ENCODE measurements at regions not wholly inside any gene's neighbourhood (a gene's known extent, or its start where the extent isn't known, plus 50 kb on each side); places are given as distances from the start of the nearest gene placed in this dataset.

DNA sequence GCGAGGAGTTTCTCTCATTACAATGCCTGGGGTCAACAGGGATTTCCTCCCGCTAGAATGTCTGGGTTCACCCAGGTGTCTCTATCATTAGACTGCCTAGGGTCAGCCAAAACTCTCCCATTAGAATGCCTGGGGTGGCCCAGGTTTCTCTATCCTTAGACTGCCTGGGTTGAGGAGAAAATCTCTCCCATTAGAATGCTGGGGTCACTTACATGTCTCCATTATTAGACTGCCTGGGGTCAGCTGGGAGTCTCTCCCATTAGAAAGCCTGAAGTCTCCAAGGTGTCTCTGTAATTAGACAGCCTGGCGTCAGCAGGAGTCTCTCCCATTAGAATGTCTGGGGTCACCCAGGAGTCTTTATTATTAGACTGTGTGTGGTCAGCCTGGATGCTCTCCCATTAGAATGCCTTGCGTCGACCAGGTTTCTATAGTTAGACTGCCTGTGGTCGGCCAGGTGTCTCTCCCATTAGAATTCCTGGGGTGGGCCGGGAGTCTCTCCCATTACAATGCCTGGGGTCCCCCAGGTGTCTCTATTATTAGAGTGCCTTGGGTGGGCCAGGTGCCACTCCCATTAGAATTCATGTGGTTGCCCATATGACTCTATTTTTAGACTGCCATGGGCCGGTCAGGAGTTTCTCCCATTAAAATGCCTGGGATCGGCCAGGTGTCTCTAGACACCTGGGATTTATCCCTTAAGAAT is 2272.1 kb downstream of the TP53TG3F start:
- no peak overlapping the region for H3K27ac ChIP-seq
- no peak overlapping the region for H3K9ac ChIP-seq
- H3K36me3 ChIP-seq (ENCODE audit: insufficient read depth), result no peaks in the 10 kb centered on the region
- no peaks in the 10 kb centered on the region for H3K27me3 ChIP-seq (ENCODE audit: insufficient read depth, low read depth)
- no peak overlapping the region for H3K4me2 ChIP-seq
- H3K4me1 ChIP-seq (ENCODE audit: low read depth, poor library complexity, severe bottlenecking), result no peaks in the 10 kb centered on the region
- TF ChIP-seq, protein P1, sequence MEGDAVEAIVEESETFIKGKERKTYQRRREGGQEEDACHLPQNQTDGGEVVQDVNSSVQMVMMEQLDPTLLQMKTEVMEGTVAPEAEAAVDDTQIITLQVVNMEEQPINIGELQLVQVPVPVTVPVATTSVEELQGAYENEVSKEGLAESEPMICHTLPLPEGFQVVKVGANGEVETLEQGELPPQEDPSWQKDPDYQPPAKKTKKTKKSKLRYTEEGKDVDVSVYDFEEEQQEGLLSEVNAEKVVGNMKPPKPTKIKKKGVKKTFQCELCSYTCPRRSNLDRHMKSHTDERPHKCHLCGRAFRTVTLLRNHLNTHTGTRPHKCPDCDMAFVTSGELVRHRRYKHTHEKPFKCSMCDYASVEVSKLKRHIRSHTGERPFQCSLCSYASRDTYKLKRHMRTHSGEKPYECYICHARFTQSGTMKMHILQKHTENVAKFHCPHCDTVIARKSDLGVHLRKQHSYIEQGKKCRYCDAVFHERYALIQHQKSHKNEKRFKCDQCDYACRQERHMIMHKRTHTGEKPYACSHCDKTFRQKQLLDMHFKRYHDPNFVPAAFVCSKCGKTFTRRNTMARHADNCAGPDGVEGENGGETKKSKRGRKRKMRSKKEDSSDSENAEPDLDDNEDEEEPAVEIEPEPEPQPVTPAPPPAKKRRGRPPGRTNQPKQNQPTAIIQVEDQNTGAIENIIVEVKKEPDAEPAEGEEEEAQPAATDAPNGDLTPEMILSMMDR (conservative IDR thresholded peaks at IDR 0.05; ENCODE audit: low read depth, low read length), result no peak
- H4K20me1 ChIP-seq (ENCODE audit: insufficient read depth), result no peaks in the 10 kb centered on the region
- no peak overlapping the region for H3K4me3 ChIP-seq (IDR thresholded peaks at IDR 0.05; ENCODE audit: insufficient read depth, low read depth, low read length)
- H2AFZ ChIP-seq (ENCODE audit: low read depth), result no peak overlapping the region
- H3K79me2 ChIP-seq (ENCODE audit: insufficient read depth, low read depth), result no peaks in the 10 kb centered on the region

DNA sequence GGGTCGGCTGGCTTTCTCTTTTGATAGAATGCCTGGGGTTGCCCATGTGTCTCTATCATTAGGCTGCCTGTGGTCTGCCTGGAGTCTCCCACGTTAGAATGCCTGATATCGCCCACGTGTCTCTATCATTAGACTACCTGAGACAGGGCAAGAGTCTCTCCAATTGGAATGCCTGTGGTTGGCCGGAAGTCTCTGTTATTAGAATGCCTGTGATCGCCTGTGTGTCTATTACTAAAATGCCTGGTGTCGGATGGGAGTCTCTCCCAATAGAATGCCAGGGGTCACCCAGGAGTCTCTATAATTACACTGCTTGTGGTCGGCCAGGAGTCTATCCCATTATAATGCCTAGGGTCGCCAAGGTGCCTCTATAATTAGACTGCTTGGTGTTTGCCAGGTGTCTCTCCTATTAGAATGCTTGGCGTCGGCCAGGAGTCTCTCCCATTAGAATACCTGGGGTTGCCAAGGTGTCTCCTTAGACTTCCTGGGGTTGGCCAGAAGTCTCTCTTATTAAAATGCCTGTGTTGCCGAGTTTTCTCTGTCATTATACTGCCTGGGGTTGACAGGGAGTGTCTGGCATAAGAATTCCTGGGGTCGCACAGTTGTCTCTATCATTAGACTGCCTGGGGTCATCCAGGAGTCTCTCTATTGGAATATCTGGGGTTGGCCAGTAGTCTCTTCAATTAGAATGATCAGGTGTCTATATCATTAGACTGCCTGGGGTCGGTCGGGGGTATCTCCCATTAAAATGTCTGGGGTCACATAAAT is 2272.8 kb downstream of the TP53TG3F start:
- TF ChIP-seq, protein P1 (conservative IDR thresholded peaks at IDR 0.05; ENCODE audit: low read depth, low read length), result no peak
- Histone ChIP-seq H2AFZ (ENCODE audit: low read depth) (no peak overlapping the region), H3K9ac (no peak overlapping the region), H3K4me3 (IDR thresholded peaks at IDR 0.05; ENCODE audit: insufficient read depth, low read depth, low read length) (no peak overlapping the region), H4K20me1 (ENCODE audit: insufficient read depth) (no peaks in the 10 kb centered on the region), H3K27me3 (ENCODE audit: insufficient read depth, low read depth) (no peaks in the 10 kb centered on the region), H3K79me2 (ENCODE audit: insufficient read depth, low read depth) (no peaks in the 10 kb centered on the region), H3K4me2 (no peak overlapping the region), H3K4me1 (ENCODE audit: low read depth, poor library complexity, severe bottlenecking) (no peaks in the 10 kb centered on the region), H3K27ac (no peak overlapping the region), H3K36me3 (ENCODE audit: insufficient read depth) (no peaks in the 10 kb centered on the region)

DNA sequence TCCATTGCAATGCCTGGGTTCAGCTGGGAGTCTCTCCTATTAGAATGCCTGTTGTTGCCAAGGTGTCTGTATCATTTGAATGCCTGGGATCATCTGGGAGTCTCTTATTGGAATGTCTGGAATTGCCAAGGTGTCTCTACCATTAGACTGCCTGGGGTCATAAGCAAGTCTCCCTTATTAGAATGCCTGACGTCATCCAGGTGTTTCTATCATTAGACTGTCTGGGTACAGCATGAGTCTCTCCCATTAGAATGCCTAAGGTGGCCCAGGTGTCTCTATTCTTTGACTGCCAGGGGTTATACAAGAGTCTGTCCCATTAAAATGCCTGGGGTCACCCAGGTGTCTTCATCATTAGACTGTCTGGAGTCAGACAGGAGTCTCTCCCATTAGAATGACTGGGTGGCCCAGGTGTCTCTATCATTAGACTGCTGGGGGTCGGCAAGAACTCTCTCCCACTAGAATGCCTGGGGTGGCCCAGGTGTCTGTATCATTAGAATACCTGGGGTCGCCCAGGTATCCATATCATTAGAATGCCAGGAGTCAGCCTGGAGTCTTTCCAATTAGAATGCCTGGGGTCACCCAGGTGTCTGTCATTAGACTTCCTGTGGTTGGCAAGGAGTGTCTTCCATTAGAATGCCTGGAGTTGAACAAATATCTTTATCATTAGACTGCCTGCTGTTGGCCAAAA is 2274.0 kb downstream of the TP53TG3F start:
- TF ChIP-seq, protein P1 (conservative IDR thresholded peaks at IDR 0.05; ENCODE audit: low read depth, low read length), result no peak
- Histone ChIP-seq H3K79me2 (ENCODE audit: insufficient read depth, low read depth) (no peaks in the 10 kb centered on the region), H3K4me3 (IDR thresholded peaks at IDR 0.05; ENCODE audit: insufficient read depth, low read depth, low read length) (no peak overlapping the region), H3K4me2 (no peak overlapping the region), H3K27ac (no peak overlapping the region), H3K4me1 (ENCODE audit: low read depth, poor library complexity, severe bottlenecking) (no peaks in the 10 kb centered on the region), H3K36me3 (ENCODE audit: insufficient read depth) (no peaks in the 10 kb centered on the region), H3K27me3 (ENCODE audit: insufficient read depth, low read depth) (no peaks in the 10 kb centered on the region), H4K20me1 (ENCODE audit: insufficient read depth) (no peaks in the 10 kb centered on the region), H3K9ac (no peak overlapping the region), H2AFZ (ENCODE audit: low read depth) (no peak overlapping the region)

DNA sequence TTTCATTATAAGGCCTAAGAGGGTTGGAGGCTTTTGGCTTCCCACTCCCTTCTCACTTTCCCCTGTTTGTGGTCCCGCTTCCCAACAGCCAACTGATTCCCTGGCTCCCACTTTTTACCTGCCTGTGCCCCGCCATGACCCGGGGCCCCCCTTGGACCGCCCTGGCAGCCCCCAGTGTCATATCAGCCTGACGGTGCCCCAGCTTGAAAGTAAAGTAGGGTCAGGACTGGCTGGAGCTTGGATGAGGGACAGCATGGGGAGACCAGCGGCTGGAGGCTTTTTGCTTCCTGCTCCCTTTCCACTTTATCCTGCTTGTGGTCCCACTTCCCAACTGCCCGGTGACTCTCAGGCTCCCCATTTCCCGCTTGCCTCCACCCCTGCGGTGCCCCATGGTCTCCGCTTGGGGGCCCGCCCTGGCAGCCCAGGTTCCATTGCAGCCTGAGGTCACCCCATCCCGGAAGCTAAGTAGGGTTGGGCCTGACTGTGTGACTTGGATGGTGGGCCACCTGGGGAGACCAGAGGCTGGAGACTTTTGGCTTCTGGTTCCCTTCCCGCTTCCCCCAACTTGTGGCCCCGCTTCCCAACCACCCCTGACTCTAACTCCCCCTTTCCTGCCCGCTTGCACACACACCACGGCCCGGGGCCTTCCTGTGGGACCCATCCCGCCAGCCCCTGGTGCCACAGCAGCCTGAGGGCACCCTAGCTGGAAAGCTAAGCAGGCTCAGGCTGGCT is 2274.7 kb downstream of the TP53TG3F start:
- no peak overlapping the region for H3K27ac ChIP-seq

More for the DNA sequence above, 2274.7 kb downstream of the TP53TG3F start:
- H2AFZ ChIP-seq (ENCODE audit: low read depth), result no peak overlapping the region
- H4K20me1 ChIP-seq (ENCODE audit: insufficient read depth), result no peaks in the 10 kb centered on the region
- TF ChIP-seq, protein P1 (conservative IDR thresholded peaks at IDR 0.05; ENCODE audit: low read depth, low read length), result no peak
- no peak overlapping the region for H3K4me3 ChIP-seq (IDR thresholded peaks at IDR 0.05; ENCODE audit: insufficient read depth, low read depth, low read length)
- no peaks in the 10 kb centered on the region for H3K36me3 ChIP-seq (ENCODE audit: insufficient read depth)
- no peaks in the 10 kb centered on the region for H3K4me1 ChIP-seq (ENCODE audit: low read depth, poor library complexity, severe bottlenecking)
- no peak overlapping the region for H3K9ac ChIP-seq
- H3K4me2 ChIP-seq, result no peak overlapping the region
- no peaks in the 10 kb centered on the region for H3K27me3 ChIP-seq (ENCODE audit: insufficient read depth, low read depth)
- H3K79me2 ChIP-seq (ENCODE audit: insufficient read depth, low read depth), result no peaks in the 10 kb centered on the region

Measured in KMS-11 (cell line).